Mesenchymal stem cell (in vitro differentiated cells and primary cell): ENCODE measurements at regions not wholly inside any gene's neighbourhood (a gene's known extent, or its start where the extent isn't known, plus 50 kb on each side); places are given as distances from the start of the nearest gene placed in this dataset.

Experiments used
- DNase-seq: peaks from one replicate; pipeline ENCODE4 v3.0.0-alpha.2; 2013
- H2AFZ ChIP-seq: one replicate; pipeline ENCODE4 v1.6.1; 2013; ENCODE audit warnings: low read depth, mild to moderate bottlenecking, control low read depth, inconsistent platforms, low read length, moderate library complexity
- H2AK5ac ChIP-seq: 2 replicates; pipeline ENCODE4 v1.6.1; 2013; ENCODE audit warnings: low read length, moderate library complexity, mild to moderate bottlenecking, inconsistent platforms; ENCODE audit not compliant: severe bottlenecking
- H2BK120ac ChIP-seq: one replicate; pipeline ENCODE4 v1.6.1; 2013; ENCODE audit warnings: low read depth, mild to moderate bottlenecking, inconsistent platforms, low read length, moderate library complexity
- H2BK12ac ChIP-seq, 2 experiments: one replicate each; pipeline ENCODE4 v1.6.1; 2013; ENCODE audit warnings: inconsistent platforms in 2 of 2, low read length in 2 of 2, mild to moderate bottlenecking in 2 of 2, moderate library complexity in 2 of 2, control low read depth in 1 of 2
- H2BK15ac ChIP-seq: one replicate; pipeline ENCODE4 v1.6.1; 2013; ENCODE audit warnings: mild to moderate bottlenecking, low read depth, inconsistent platforms; ENCODE audit not compliant: poor library complexity, severe bottlenecking
- H2BK5ac ChIP-seq: 2 replicates; pipeline ENCODE4 v1.6.1; 2013; ENCODE audit warnings: low read depth, mild to moderate bottlenecking, low read length, control low read depth, inconsistent platforms; ENCODE audit not compliant: poor library complexity, severe bottlenecking
- H3K14ac ChIP-seq, 2 experiments: one replicate each; pipeline ENCODE4 v1.6.1; 2013; ENCODE audit warnings: inconsistent platforms in 2 of 2, low read length in 2 of 2, control low read depth in 1 of 2, mild to moderate bottlenecking in 1 of 2, moderate library complexity in 1 of 2
- H3K18ac ChIP-seq, 2 experiments: one replicate each; pipeline ENCODE4 v1.6.1; 2013; ENCODE audit warnings: inconsistent platforms in 2 of 2, low read length in 2 of 2, control low read depth in 1 of 2, low read depth in 1 of 2, mild to moderate bottlenecking in 1 of 2
- H3K23ac ChIP-seq, 2 experiments: one replicate each; pipeline ENCODE4 v1.6.1; 2013; ENCODE audit warnings: inconsistent platforms in 2 of 2, low read length in 2 of 2, mild to moderate bottlenecking in 2 of 2, moderate library complexity in 2 of 2, control low read depth in 1 of 2
- H3K27ac ChIP-seq: 2 replicates; pipeline ENCODE4 v1.5.1; 2013; ENCODE audit warnings: mild to moderate bottlenecking, moderate library complexity, low read length, control low read depth, inconsistent platforms; ENCODE audit not compliant: poor library complexity, severe bottlenecking
- H3K27me3 ChIP-seq, 2 experiments: 2 replicates each; pipeline versions ENCODE4 v1.6.1 to v1.7.0; 2013; ENCODE audit warnings: low read length in 2 of 2, mild to moderate bottlenecking in 2 of 2, moderate library complexity in 2 of 2, control low read depth in 1 of 2, inconsistent platforms in 1 of 2; ENCODE audit not compliant: control insufficient read depth in 1 of 2, insufficient read depth in 1 of 2
- H3K36me3 ChIP-seq, 2 experiments: 2 replicates each; pipeline versions ENCODE4 v1.6.1 to v1.7.0; 2013; ENCODE audit warnings: low read length in 2 of 2, control low read depth in 1 of 2, inconsistent platforms in 1 of 2, low read depth in 1 of 2, mild to moderate bottlenecking in 1 of 2; ENCODE audit not compliant: insufficient read depth in 2 of 2, control insufficient read depth in 1 of 2
- H3K4ac ChIP-seq, 2 experiments: one replicate each; pipeline ENCODE4 v1.6.1; 2013; ENCODE audit warnings: inconsistent platforms in 2 of 2, low read length in 2 of 2, mild to moderate bottlenecking in 2 of 2, moderate library complexity in 2 of 2, control low read depth in 1 of 2, low read depth in 1 of 2
- H3K4me1 ChIP-seq: 2 replicates; pipeline ENCODE4 v1.6.1; 2013; ENCODE audit warnings: low read depth, low read length, control low read depth; ENCODE audit not compliant: control insufficient read depth, insufficient read depth
- H3K4me2 ChIP-seq: 2 replicates; pipeline ENCODE4 v1.6.1; 2013; ENCODE audit warnings: low read length, mild to moderate bottlenecking, inconsistent platforms; ENCODE audit not compliant: poor library complexity, severe bottlenecking
- H3K4me3 ChIP-seq, 2 experiments: 2 replicates each; pipeline versions ENCODE4 v1.5.1 to v1.7.0; 2013; ENCODE audit warnings: low read length in 2 of 2, mild to moderate bottlenecking in 2 of 2, control low read depth in 1 of 2, low read depth in 1 of 2; ENCODE audit not compliant: insufficient read depth in 1 of 2
- H3K79me1 ChIP-seq: replicated peaks from 2 replicates; pipeline ENCODE4 v1.6.1; 2013; ENCODE audit warnings: mild to moderate bottlenecking, control low read depth, low read length, inconsistent platforms; ENCODE audit not compliant: poor library complexity, severe bottlenecking
- H3K9ac ChIP-seq: 2 replicates; pipeline ENCODE4 v1.7.0; 2013; ENCODE audit warnings: mild to moderate bottlenecking, low read length, moderate library complexity
- H3K9me3 ChIP-seq: 2 replicates; pipeline ENCODE4 v1.7.0; 2013; ENCODE audit warnings: mild to moderate bottlenecking, low read length; ENCODE audit not compliant: control insufficient read depth
- H4K8ac ChIP-seq: one replicate; pipeline ENCODE4 v1.6.1; 2013; ENCODE audit warnings: inconsistent platforms, mild to moderate bottlenecking, low read length, moderate library complexity
- H4K91ac ChIP-seq: one replicate; pipeline ENCODE4 v1.6.1; 2013; ENCODE audit warnings: mild to moderate bottlenecking, low read length, inconsistent platforms
- WGBS: methylation state at CpG from one replicate; pipeline ENCODE4 v1.1.7; 2013; ENCODE audit warnings: mixed read lengths; 5-methylcytosine and 5-hydroxymethylcytosine counted together

GRCh38 chr7:65304175-65304574 is 69.5 kb upstream of the ZNF92 start:
- no peaks in the 10 kb centered on the region for H3K9me3 ChIP-seq
- H4K91ac ChIP-seq = no peak overlapping the region
- no peak overlapping the region for H4K8ac ChIP-seq
- no peaks in the 10 kb centered on the region for H3K4me1 ChIP-seq
- no peak overlapping the region for H2BK12ac ChIP-seq
- H3K4me2 ChIP-seq = no peak overlapping the region
- no peaks in the 10 kb centered on the region for H3K79me1 ChIP-seq
- no peak overlapping the region for H2BK120ac ChIP-seq
- H3K14ac ChIP-seq = no peak overlapping the region
- no CpG with 5 or more reads among the region's 1 CpG for WGBS
- H3K9ac ChIP-seq = no peak overlapping the region
- H2BK15ac ChIP-seq = no peak overlapping the region
- H3K27ac ChIP-seq = no peak overlapping the region
- H3K23ac ChIP-seq = no peak overlapping the region
- H2AFZ ChIP-seq = no peak overlapping the region
- H2BK5ac ChIP-seq = no peak overlapping the region
- peaks cover 5 to 28% of the 10 kb centered on the region in 2 experiments for H3K27me3 ChIP-seq
- no peaks in the 10 kb centered on the region for H3K36me3 ChIP-seq
- H2AK5ac ChIP-seq = no peak overlapping the region
- H3K18ac ChIP-seq = no peak overlapping the region
- no peak overlapping the region for H3K4me3 ChIP-seq
- no peak overlapping the region for H3K4ac ChIP-seq
- DNase-seq = no peak

- no peak overlapping the region for H3K4me3 ChIP-seq
- no CpG with 5 or more reads among the region's 1 CpG for WGBS
- H4K8ac ChIP-seq = no peak overlapping the region
Measured at GRCh38 chr7:65302883-65303282, 70.8 kb upstream of the ZNF92 start.

GRCh38 chr7:65301007-65301406 is 72.6 kb upstream of the ZNF92 start:
- Histone ChIP-seq H3K23ac (no peak overlapping the region), H2BK5ac (no peak overlapping the region), H2AK5ac (no peak overlapping the region), H2BK120ac (no peak overlapping the region), H3K79me1 (no peaks in the 10 kb centered on the region), H3K18ac (no peak overlapping the region), H3K9me3 (no peaks in the 10 kb centered on the region), H4K8ac (no peak overlapping the region), H3K4me2 (no peak overlapping the region), H3K4me3 (no peak overlapping the region), H2BK15ac (no peak overlapping the region), H3K9ac (no peak overlapping the region), H3K4me1 (no peaks in the 10 kb centered on the region), H4K91ac (no peak overlapping the region), H3K36me3 (no peaks in the 10 kb centered on the region), H3K14ac (no peak overlapping the region), H2AFZ (no peak overlapping the region), H3K27me3 (peaks cover 0 to 14% of the 10 kb centered on the region in 2 experiments), H3K4ac (no peak overlapping the region), H2BK12ac (no peak overlapping the region), H3K27ac (no peak overlapping the region)
- 22% methylated on average over 1 of the region's 2 CpGs for WGBS
- no peak for DNase-seq

More at GRCh38 chr7:65302883-65303282, 70.8 kb upstream of the ZNF92 start:
- no peak overlapping the region for H3K27ac ChIP-seq
- no peak overlapping the region for H2BK15ac ChIP-seq
- H3K9ac ChIP-seq = no peak overlapping the region
- no peak overlapping the region for H3K14ac ChIP-seq
- H3K4ac ChIP-seq = no peak overlapping the region
- H3K23ac ChIP-seq = no peak overlapping the region
- H2AK5ac ChIP-seq = no peak overlapping the region
- H3K18ac ChIP-seq = no peak overlapping the region
- no peaks in the 10 kb centered on the region for H3K36me3 ChIP-seq
- H2BK5ac ChIP-seq = no peak overlapping the region
- no peak for DNase-seq
- H2AFZ ChIP-seq = no peak overlapping the region
- no peaks in the 10 kb centered on the region for H3K9me3 ChIP-seq
- H2BK120ac ChIP-seq = no peak overlapping the region
- H3K4me1 ChIP-seq = no peaks in the 10 kb centered on the region
- peaks cover 5 to 28% of the 10 kb centered on the region in 2 experiments for H3K27me3 ChIP-seq
- no peak overlapping the region for H4K91ac ChIP-seq
- no peak overlapping the region for H2BK12ac ChIP-seq
- no peak overlapping the region for H3K4me2 ChIP-seq
- no peaks in the 10 kb centered on the region for H3K79me1 ChIP-seq

- Histone ChIP-seq H3K4me1 (no peaks in the 10 kb centered on the region), H4K91ac (no peak overlapping the region), H3K27ac (no peak overlapping the region), H2BK12ac (no peak overlapping the region), H2AFZ (no peak overlapping the region), H3K4me2 (no peak overlapping the region), H3K14ac (no peak overlapping the region), H2AK5ac (no peak overlapping the region), H3K9ac (no peak overlapping the region), H3K27me3 (no peaks in the 10 kb centered on the region), H4K8ac (no peak overlapping the region), H3K23ac (no peak overlapping the region), H2BK5ac (no peak overlapping the region), H3K79me1 (no peaks in the 10 kb centered on the region), H2BK15ac (no peak overlapping the region), H3K9me3 (no peaks in the 10 kb centered on the region), H3K4me3 (no peak overlapping the region), H2BK120ac (no peak overlapping the region), H3K4ac (no peak overlapping the region), H3K36me3 (no peaks in the 10 kb centered on the region), H3K18ac (no peak overlapping the region)
- 91% methylated on average over 2 of the region's 2 CpGs for WGBS
- no peak for DNase-seq
Measured at GRCh38 chr7:65295409-65295808, 78.2 kb upstream of the ZNF92 start.
